ENCODE measurements at regions not wholly inside any gene's neighbourhood (a gene's known extent, or its start where the extent isn't known, plus 50 kb on each side); places are given as distances from the start of the nearest gene placed in this dataset.

- TF ChIP-seq CTCF (IDR thresholded peaks at IDR 0.05): no peak
- no peak for TF ChIP-seq POLR2A (IDR thresholded peaks at IDR 0.05)
Observed at GRCh38 chr5:128836571-128836970, 128.7 kb upstream of the SLC27A6 start.
